Breast epithelium (tissue), 4 donors: ENCODE measurements at regions not wholly inside any gene's neighbourhood (a gene's known extent, or its start where the extent isn't known, plus 50 kb on each side); places are given as distances from the start of the nearest gene placed in this dataset.

Experiments
- DNase-seq, 2 donors: peaks; one replicate each; pipeline ENCODE4 v3.0.0-alpha.2; 2019; ENCODE audit warnings: low spot score in 2 of 2
- H3K27ac ChIP-seq, 2 donors: fragments of 200-600 bp; sonication (generic) in 1 of 2; one replicate each; pipeline ENCODE4 v1.5.1; 2016 to 2019; ENCODE audit warnings: mild to moderate bottlenecking in 1 of 2
- H3K27me3 ChIP-seq, 2 donors: fragments of 200-600 bp; sonication (generic) in 1 of 2; one replicate each; pipeline versions ENCODE4 v1.5.1 to v1.6.0; 2017 to 2019; ENCODE audit warnings: control low read depth in 1 of 2, mild to moderate bottlenecking in 1 of 2
- H3K36me3 ChIP-seq: fragments of 200-600 bp; one replicate; pipeline ENCODE4 v1.5.1; 2019
- H3K4me1 ChIP-seq, 2 donors: fragments of 200-600 bp; sonication (generic); one replicate each; pipeline ENCODE4 v1.5.1; 2016 to 2019; ENCODE audit warnings: control low read depth in 1 of 2
- H3K4me3 ChIP-seq, 3 donors: fragments of 200-600 bp; sonication (generic); 1 replicate in 2 of 3; 2 replicates in 1 of 3; pipeline ENCODE4 v1.5.1; 2016 to 2019; ENCODE audit warnings: mild to moderate bottlenecking in 3 of 3, moderate library complexity in 2 of 3
- H3K9me3 ChIP-seq, 2 donors: fragments of 200-600 bp; sonication (generic) in 1 of 2; one replicate each; pipeline ENCODE4 v1.5.1; 2016 to 2019; ENCODE audit warnings: control low read depth in 1 of 2
- CTCF ChIP-seq, 3 donors: fragments of 450-650 bp; IDR thresholded peaks; one replicate each; pipeline ENCODE4 v1.5.1; 2016 to 2017; ENCODE audit warnings: antibody characterized with exemption in 3 of 3, mild to moderate bottlenecking in 3 of 3, moderate library complexity in 3 of 3
- POLR2A ChIP-seq: fragments of 450-650 bp; IDR thresholded peaks from one replicate; pipeline ENCODE4 v1.6.1; 2016; ENCODE audit warnings: antibody characterized with exemption, mild to moderate bottlenecking, moderate library complexity
- POLR2AphosphoS5 ChIP-seq, 3 donors: sonication (generic); formaldehyde crosslinking; IDR thresholded peaks; one replicate each; pipeline ENCODE4 v1.6.1; 2017; ENCODE audit warnings: antibody characterized with exemption in 3 of 3
- intact Hi-C: fragments of 100-400 bp; cut with DNase I; formaldehyde crosslinking; loops from one replicate; pipeline ENCODE4 v1.15.1; 2023; ENCODE audit warnings: low total_unique reads

- Histone ChIP-seq H3K27ac (peak overlapping the region; percentile 50 to 79), H3K36me3 (no peaks in the 10 kb centered on the region), H3K9me3 (no peaks in the 10 kb centered on the region), H3K27me3 (no peaks in the 10 kb centered on the region), H3K4me3 (no peak overlapping the region), H3K4me1 (no peaks in the 10 kb centered on the region)
- intact Hi-C loops, result no loop called here
- no peak for DNase-seq
- no peak for TF ChIP-seq POLR2AphosphoS5 (IDR thresholded peaks at IDR 0.05)
- TF ChIP-seq POLR2A, result no peak
- TF ChIP-seq CTCF (IDR thresholded peaks at IDR 0.05), result no peak
These were observed 282.6 kb downstream of the SMARCA2 start for GRCh38 chr9:2297771-2298170.

- Histone ChIP-seq H3K4me3 (no peak overlapping the region), H3K27me3 (no peaks in the 10 kb centered on the region), H3K36me3 (no peaks in the 10 kb centered on the region), H3K27ac (peak overlapping the region; percentile 50 to 79), H3K9me3 (no peaks in the 10 kb centered on the region), H3K4me1 (no peaks in the 10 kb centered on the region)
- TF ChIP-seq POLR2A, result no peak
- no peak for TF ChIP-seq CTCF (IDR thresholded peaks at IDR 0.05)
- no peak for TF ChIP-seq POLR2AphosphoS5 (IDR thresholded peaks at IDR 0.05)
- DNase-seq, result no peak
- intact Hi-C loops, result no loop called here
These were observed 283.1 kb downstream of the SMARCA2 start for GRCh38 chr9:2298217-2298616.

- Histone ChIP-seq H3K36me3 (no peaks in the 10 kb centered on the region), H3K9me3 (no peaks in the 10 kb centered on the region), H3K27ac (peak overlapping the region; percentile 50 to 80), H3K27me3 (no peaks in the 10 kb centered on the region), H3K4me1 (no peaks in the 10 kb centered on the region), H3K4me3 (no peak overlapping the region)
- no peak for TF ChIP-seq CTCF (IDR thresholded peaks at IDR 0.05)
- peak in 1 of 3 donors; percentile 55 for TF ChIP-seq POLR2AphosphoS5 (IDR thresholded peaks at IDR 0.05)
- intact Hi-C loops, result no loop called here
- peak; percentile 68 to 78 for DNase-seq
These were observed 284.2 kb downstream of the SMARCA2 start for GRCh38 chr9:2299156-2299842.

GRCh38 chr9:2299843-2300205 lies 284.7 kb downstream of the SMARCA2 start:
- TF ChIP-seq CTCF (IDR thresholded peaks at IDR 0.05) (no peak), POLR2AphosphoS5 (IDR thresholded peaks at IDR 0.05) (no peak), POLR2A (no peak)

GRCh38 chr9:2300325-2300724 lies 285.2 kb downstream of the SMARCA2 start:
- TF ChIP-seq POLR2A (no peak), CTCF (IDR thresholded peaks at IDR 0.05) (no peak), POLR2AphosphoS5 (IDR thresholded peaks at IDR 0.05) (no peak)
- no peaks in the 10 kb centered on the region for H3K4me1 ChIP-seq
- intact Hi-C loops, result no loop called here
- H3K9me3 ChIP-seq, result no peaks in the 10 kb centered on the region
- H3K4me3 ChIP-seq, result no peak overlapping the region
- no peak for DNase-seq
- H3K36me3 ChIP-seq, result no peaks in the 10 kb centered on the region
- H3K27me3 ChIP-seq, result no peaks in the 10 kb centered on the region
- peak overlapping the region in 1 of 2 donors; percentile 80 for H3K27ac ChIP-seq

More at GRCh38 chr9:2299843-2300205, 284.7 kb downstream of the SMARCA2 start:
- intact Hi-C loops, result no loop called here
- no peaks in the 10 kb centered on the region for H3K4me1 ChIP-seq
- H3K27ac ChIP-seq, result peak overlapping the region; percentile 50 to 80
- H3K4me3 ChIP-seq, result no peak overlapping the region
- no peaks in the 10 kb centered on the region for H3K9me3 ChIP-seq
- no peak for DNase-seq
- H3K36me3 ChIP-seq, result no peaks in the 10 kb centered on the region
- no peaks in the 10 kb centered on the region for H3K27me3 ChIP-seq
